Fibroblast of lung (primary cell): ENCODE measurements at regions not wholly inside any gene's neighbourhood (a gene's known extent, or its start where the extent isn't known, plus 50 kb on each side); places are given as distances from the start of the nearest gene placed in this dataset.

Experiments
- CTCF ChIP-seq, 2 donors: IDR thresholded peaks in 1 of 2; conservative IDR thresholded peaks in 1 of 2; 1 replicate in 1 of 2; 2 replicates in 1 of 2; pipeline ENCODE4 v1.5.1; 2011 to 2012; ENCODE audit warnings: low read length in 2 of 2, control low read depth in 1 of 2, inconsistent platforms in 1 of 2, low read depth in 1 of 2, mild to moderate bottlenecking in 1 of 2
- EZH2 ChIP-seq: IDR thresholded peaks from 2 replicates; pipeline ENCODE4 v1.5.1; 2012; ENCODE audit warnings: low read length, control low read depth, mild to moderate bottlenecking; ENCODE audit errors: missing control alignments

GRCh38 chr17:69962436-69962995, 112.5 kb upstream of the KCNJ16 start:
- TF ChIP-seq CTCF (conservative IDR thresholded peaks at IDR 0.05 in 1 of 2, IDR thresholded peaks at IDR 0.05 in 1 of 2; ENCODE audit: low read depth in 1 of 2, low read length in 2 of 2) (no peak), EZH2 (no peak)
